ENCODE measurements at regions not wholly inside any gene's neighbourhood (a gene's known extent, or its start where the extent isn't known, plus 50 kb on each side); places are given as distances from the start of the nearest gene placed in this dataset.

GRCh38 chr13:111597618-111598017 is 277.2 kb downstream of the TEX29 start:
- Histone ChIP-seq H3K27ac (no peak overlapping the region), H3K36me3 (no peaks in the 10 kb centered on the region), H3K4me1 (no peaks in the 10 kb centered on the region), H3K9me3 (replicated peaks) (0 out of 2 replicates have a peak, but pooled peaks cover 3% of the 10 kb centered on the region), H3K27me3 (0 out of 2 replicates have a peak, but pooled peaks cover 4% of the 10 kb centered on the region), H3K4me3 (no peak overlapping the region)
- DNase-seq = no peak

GRCh38 chr13:111598747-111599146 is 278.3 kb downstream of the TEX29 start:
- Histone ChIP-seq H3K9me3 (replicated peaks) (0 out of 2 replicates have a peak, but pooled peaks cover under 1% of the 10 kb centered on the region), H3K27me3 (0 out of 2 replicates have a peak, but pooled peaks cover 4% of the 10 kb centered on the region), H3K4me1 (no peaks in the 10 kb centered on the region), H3K36me3 (no peaks in the 10 kb centered on the region), H3K4me3 (no peak overlapping the region), H3K27ac (no peak overlapping the region)
- no peak for DNase-seq

GRCh38 chr13:111599791-111600190 is 279.3 kb downstream of the TEX29 start:
- no peaks in the 10 kb centered on the region for H3K9me3 ChIP-seq (replicated peaks)
- DNase-seq = no peak

GRCh38 chr13:111602874-111603273 is 282.4 kb downstream of the TEX29 start:
- DNase-seq = no peak
- 0 out of 2 replicates have a peak, but pooled peaks cover 4% of the 10 kb centered on the region for H3K27me3 ChIP-seq
- H3K4me1 ChIP-seq = no peaks in the 10 kb centered on the region
- no peak overlapping the region for H3K27ac ChIP-seq
- H3K9me3 ChIP-seq (replicated peaks) = no peaks in the 10 kb centered on the region
- no peak overlapping the region for H3K4me3 ChIP-seq
- no peaks in the 10 kb centered on the region for H3K36me3 ChIP-seq

More at GRCh38 chr13:111599791-111600190, 279.3 kb downstream of the TEX29 start:
- Histone ChIP-seq H3K4me3 (no peak overlapping the region), H3K4me1 (no peaks in the 10 kb centered on the region), H3K36me3 (no peaks in the 10 kb centered on the region), H3K27ac (no peak overlapping the region), H3K27me3 (0 out of 2 replicates have a peak, but pooled peaks cover 4% of the 10 kb centered on the region)

GRCh38 chr13:111604097-111604496 is 283.7 kb downstream of the TEX29 start:
- Histone ChIP-seq H3K36me3 (no peaks in the 10 kb centered on the region), H3K4me3 (no peak overlapping the region), H3K9me3 (replicated peaks) (no peaks in the 10 kb centered on the region), H3K27me3 (0 out of 2 replicates have a peak, but pooled peaks cover 4% of the 10 kb centered on the region), H3K4me1 (no peaks in the 10 kb centered on the region), H3K27ac (no peak overlapping the region)
- no peak for DNase-seq

GRCh38 chr13:111608556-111608955 is 288.1 kb downstream of the TEX29 start:
- no peak for DNase-seq
- Histone ChIP-seq H3K27ac (no peak overlapping the region), H3K27me3 (no peaks in the 10 kb centered on the region), H3K4me3 (no peak overlapping the region), H3K36me3 (no peaks in the 10 kb centered on the region), H3K9me3 (replicated peaks) (no peaks in the 10 kb centered on the region), H3K4me1 (no peaks in the 10 kb centered on the region)

- no peak overlapping the region for H3K4me3 ChIP-seq
- H3K9me3 ChIP-seq (replicated peaks) = no peaks in the 10 kb centered on the region
- H3K36me3 ChIP-seq = no peaks in the 10 kb centered on the region
- H3K27ac ChIP-seq = no peak overlapping the region
- H3K4me1 ChIP-seq = no peaks in the 10 kb centered on the region
- H3K27me3 ChIP-seq = no peaks in the 10 kb centered on the region
- no peak for DNase-seq
Observed at GRCh38 chr13:111609631-111610030, 289.2 kb downstream of the TEX29 start.

- no peak overlapping the region for H3K27ac ChIP-seq
- H3K4me3 ChIP-seq = no peak overlapping the region
- no peaks in the 10 kb centered on the region for H3K36me3 ChIP-seq
- H3K9me3 ChIP-seq (replicated peaks) = no peaks in the 10 kb centered on the region
- DNase-seq = no peak
- H3K4me1 ChIP-seq = no peaks in the 10 kb centered on the region
- H3K27me3 ChIP-seq = no peaks in the 10 kb centered on the region
Observed at GRCh38 chr13:111610081-111610480, 289.6 kb downstream of the TEX29 start.

GRCh38 chr13:111610879-111611278 is 290.4 kb downstream of the TEX29 start:
- no peaks in the 10 kb centered on the region for H3K9me3 ChIP-seq (replicated peaks)
- no peak overlapping the region for H3K27ac ChIP-seq
- no peak for DNase-seq
- H3K4me3 ChIP-seq = no peak overlapping the region
- H3K36me3 ChIP-seq = no peaks in the 10 kb centered on the region
- H3K4me1 ChIP-seq = no peaks in the 10 kb centered on the region
- H3K27me3 ChIP-seq = no peaks in the 10 kb centered on the region

GRCh38 chr13:111611651-111612050 is 291.2 kb downstream of the TEX29 start:
- H3K9me3 ChIP-seq (replicated peaks) = no peaks in the 10 kb centered on the region
- H3K27me3 ChIP-seq = no peaks in the 10 kb centered on the region
- H3K4me3 ChIP-seq = no peak overlapping the region
- H3K4me1 ChIP-seq = no peaks in the 10 kb centered on the region
- no peaks in the 10 kb centered on the region for H3K36me3 ChIP-seq
- DNase-seq = no peak
- H3K27ac ChIP-seq = no peak overlapping the region

- Histone ChIP-seq H3K36me3 (no peaks in the 10 kb centered on the region), H3K27me3 (no peaks in the 10 kb centered on the region), H3K4me1 (no peaks in the 10 kb centered on the region), H3K4me3 (no peak overlapping the region), H3K27ac (no peak overlapping the region), H3K9me3 (replicated peaks) (no peaks in the 10 kb centered on the region)
- DNase-seq = no peak
Observed at GRCh38 chr13:111612886-111613285, 292.4 kb downstream of the TEX29 start.

- Histone ChIP-seq H3K36me3 (no peaks in the 10 kb centered on the region), H3K27ac (no peak overlapping the region), H3K9me3 (replicated peaks) (no peaks in the 10 kb centered on the region), H3K4me3 (no peak overlapping the region), H3K27me3 (no peaks in the 10 kb centered on the region), H3K4me1 (no peaks in the 10 kb centered on the region)
- DNase-seq = no peak
Observed at GRCh38 chr13:111614009-111614408, 293.6 kb downstream of the TEX29 start.

- H3K4me1 ChIP-seq = no peaks in the 10 kb centered on the region
- no peak overlapping the region for H3K27ac ChIP-seq
- H3K27me3 ChIP-seq = no peaks in the 10 kb centered on the region
- H3K4me3 ChIP-seq = no peak overlapping the region
- no peaks in the 10 kb centered on the region for H3K36me3 ChIP-seq
- no peak for DNase-seq
- H3K9me3 ChIP-seq (replicated peaks) = no peaks in the 10 kb centered on the region
Observed at GRCh38 chr13:111614613-111615012, 294.2 kb downstream of the TEX29 start.

- H3K36me3 ChIP-seq = no peaks in the 10 kb centered on the region
- DNase-seq = no peak
- H3K4me3 ChIP-seq = no peak overlapping the region
- no peaks in the 10 kb centered on the region for H3K9me3 ChIP-seq (replicated peaks)
- no peaks in the 10 kb centered on the region for H3K27me3 ChIP-seq
- H3K4me1 ChIP-seq = no peaks in the 10 kb centered on the region
- H3K27ac ChIP-seq = no peak overlapping the region
Observed at GRCh38 chr13:111616203-111616602, 295.8 kb downstream of the TEX29 start.

GRCh38 chr13:111620166-111620565 is 299.7 kb downstream of the TEX29 start:
- DNase-seq = no peak
- H3K36me3 ChIP-seq = no peaks in the 10 kb centered on the region
- no peak overlapping the region for H3K27ac ChIP-seq
- no peaks in the 10 kb centered on the region for H3K27me3 ChIP-seq
- no peak overlapping the region for H3K4me3 ChIP-seq
- no peaks in the 10 kb centered on the region for H3K4me1 ChIP-seq
- no peaks in the 10 kb centered on the region for H3K9me3 ChIP-seq (replicated peaks)

GRCh38 chr13:111620586-111620985 is 300.1 kb downstream of the TEX29 start:
- Histone ChIP-seq H3K4me1 (no peaks in the 10 kb centered on the region), H3K27ac (no peak overlapping the region), H3K4me3 (no peak overlapping the region), H3K36me3 (no peaks in the 10 kb centered on the region), H3K9me3 (replicated peaks) (no peaks in the 10 kb centered on the region), H3K27me3 (peaks cover under 1% of the 10 kb centered on the region; the same call in 1 of the 2 replicates)
- no peak for DNase-seq

Measured in SJCRH30 (cell line).